GM12878 (cell line): ENCODE measurements at regions not wholly inside any gene's neighbourhood (a gene's known extent, or its start where the extent isn't known, plus 50 kb on each side); places are given as distances from the start of the nearest gene placed in this dataset.

Experiments used
- ATAC-seq: fragments of 200-7000 bp; cut with Tn5 transposase; 3 replicates; pipeline ENCODE4 v1.9.1; 2020; ENCODE audit warnings: mild to moderate bottlenecking, moderate library complexity
- BruUV-seq: library from RNA; stranded (reverse); fragments of 400-500 nt; replicated peaks from 2 replicates; lab custom pipeline; 2021; lab: Mats Ljungman, UMichigan
- CTCF ChIA-PET: fragments of 300-600 bp; sonication (Branson Sonifier 250); formaldehyde crosslinking; extraction: SDS; loops from one replicate; lab custom pipeline; 2021; ENCODE audit warnings: inconsistent platforms; lab: Yijun Ruan, JAX
- POLR2A ChIA-PET: fragments of 350-600 bp; formaldehyde crosslinking; extraction: SDS; loops from one replicate; lab custom pipeline; 2021; ENCODE audit warnings: inconsistent platforms; lab: Charles Lee
- RAD21 ChIA-PET: fragments of 300-600 bp; sonication (Branson Sonifier 250); formaldehyde crosslinking; loops from one replicate; lab custom pipeline; 2023; ENCODE audit warnings: antibody characterized with exemption; ENCODE audit not compliant: unreplicated experiment; lab: Charles Lee
- SMC1A ChIA-PET: fragments of 300-600 bp; sonication (Branson Sonifier 250); formaldehyde crosslinking; loops from one replicate; lab custom pipeline; 2023; ENCODE audit not compliant: unreplicated experiment, uncharacterized antibody; lab: Charles Lee
- DNase-seq: peaks from one replicate; pipeline ENCODE4 v3.0.0-alpha.2; 2011; ENCODE audit warnings: low read depth, low spot score
- FAIRE-seq: peaks from 3 replicates; lab custom pipeline; 2011; peaks lifted over from hg19 to GRCh38; lab: Jason Lieb, UNC
- H2AFZ ChIP-seq: 2 replicates; pipeline ENCODE4 v1.6.0; 2011; ENCODE audit warnings: low read depth, low read length, control low read depth; ENCODE audit not compliant: control insufficient read depth
- H3K27ac ChIP-seq: 2 replicates; pipeline ENCODE4 v1.5.1; 2011; ENCODE audit warnings: control low read depth; ENCODE audit not compliant: control insufficient read depth, insufficient read depth
- H3K27me3 ChIP-seq, 2 experiments: replicated peaks in 1 of 2; 2 replicates each; pipeline versions ENCODE4 v1.6.0 to v1.6.1; 2011; ENCODE audit warnings: low read length in 1 of 2; ENCODE audit not compliant: control insufficient read depth in 2 of 2, insufficient read depth in 2 of 2
- H3K36me3 ChIP-seq, 2 experiments: 2 replicates each; pipeline ENCODE4 v1.5.1; 2011; ENCODE audit warnings: low read length in 1 of 2; ENCODE audit not compliant: control insufficient read depth in 2 of 2, insufficient read depth in 2 of 2
- H3K4me1 ChIP-seq: 2 replicates; pipeline ENCODE4 v1.6.1; 2011; ENCODE audit warnings: mild to moderate bottlenecking, low read length, moderate library complexity, mixed read lengths; ENCODE audit not compliant: control insufficient read depth, insufficient read depth
- H3K4me2 ChIP-seq: 2 replicates; pipeline ENCODE4 v1.6.0; 2011; ENCODE audit warnings: control low read depth; ENCODE audit not compliant: control insufficient read depth, insufficient read depth
- H3K4me3 ChIP-seq: fragments of 200-600 bp; sonication (generic); 2 replicates; pipeline ENCODE4 v1.5.1; 2016
- H3K79me2 ChIP-seq: 2 replicates; pipeline ENCODE4 v1.6.0; 2011; ENCODE audit warnings: low read length; ENCODE audit not compliant: control insufficient read depth, insufficient read depth
- H3K9ac ChIP-seq: 2 replicates; pipeline ENCODE4 v1.8.0; 2011; ENCODE audit warnings: low read length, control low read depth, mixed read lengths; ENCODE audit not compliant: control insufficient read depth, insufficient read depth
- H3K9me3 ChIP-seq: replicated peaks from 3 replicates; pipeline ENCODE4 v1.5.1; 2011; ENCODE audit warnings: mild to moderate bottlenecking, low read length; ENCODE audit not compliant: control insufficient read depth, insufficient read depth
- H4K20me1 ChIP-seq: 2 replicates; pipeline ENCODE4 v1.6.0; 2011; ENCODE audit not compliant: control insufficient read depth, insufficient read depth
- CHD2 ChIP-seq: IDR thresholded peaks from 2 replicates; pipeline ENCODE4 v1.6.1; 2011; ENCODE audit warnings: low read depth, low read length, improper control_type of control experiment, borderline replicate concordance
- EZH2 ChIP-seq: IDR thresholded peaks from 2 replicates; pipeline ENCODE4 v1.6.1; 2012; ENCODE audit warnings: low read depth, mild to moderate bottlenecking, control low read depth, inconsistent platforms, low read length, borderline replicate concordance; ENCODE audit not compliant: control insufficient read depth
- GABPA ChIP-seq: IDR thresholded peaks from 2 replicates; pipeline ENCODE4 v1.6.1; 2014; ENCODE audit warnings: antibody characterized with exemption, low read depth, mild to moderate bottlenecking, inconsistent platforms
- KLF5 ChIP-seq: fragments of 450-650 bp; IDR thresholded peaks from 2 replicates; pipeline ENCODE4 v1.6.1; 2014; ENCODE audit warnings: mild to moderate bottlenecking; ENCODE audit not compliant: partially characterized antibody
- MXI1 ChIP-seq: fragments of 150-350 bp; IDR thresholded peaks from 2 replicates; pipeline ENCODE4 v1.6.1; 2011; ENCODE audit warnings: low read depth, mild to moderate bottlenecking, inconsistent platforms, low read length, improper control_type of control experiment
- NR2F1 ChIP-seq: fragments of 450-650 bp; conservative IDR thresholded peaks from 2 replicates; pipeline ENCODE4 v1.6.1; 2017; ENCODE audit warnings: mild to moderate bottlenecking
- POLR2AphosphoS5 ChIP-seq: IDR thresholded peaks from 2 replicates; pipeline ENCODE4 v1.6.1; 2011; ENCODE audit warnings: mild to moderate bottlenecking, low read length, inconsistent platforms
- POU2F2 ChIP-seq: IDR thresholded peaks from 3 replicates; pipeline ENCODE4 v1.6.1; 2011; ENCODE audit warnings: low read depth, mild to moderate bottlenecking, low read length, borderline replicate concordance
- RAD21 ChIP-seq: IDR thresholded peaks from 2 replicates; pipeline ENCODE4 v1.6.1; 2011; ENCODE audit warnings: mild to moderate bottlenecking, low read depth, low read length, moderate library complexity; ENCODE audit not compliant: insufficient read depth
- TCF7 ChIP-seq: IDR thresholded peaks from 2 replicates; pipeline ENCODE4 v1.6.1; 2014; ENCODE audit warnings: antibody characterized with exemption, borderline replicate concordance
- ZNF207 ChIP-seq: fragments of 450-650 bp; IDR thresholded peaks from 2 replicates; pipeline ENCODE4 v1.6.1; 2014; ENCODE audit warnings: antibody characterized with exemption, mild to moderate bottlenecking, borderline replicate concordance
- ZNF274 ChIP-seq: IDR thresholded peaks from one replicate; pipeline ENCODE4 v1.8.0; 2011; ENCODE audit not compliant: insufficient read length, insufficient read depth
- ZNF384 ChIP-seq: IDR thresholded peaks from 2 replicates; pipeline ENCODE4 v1.6.1; 2012; ENCODE audit warnings: low read depth, mild to moderate bottlenecking, low read length, improper control_type of control experiment, borderline replicate concordance
- WGBS: methylation state at CpG from one replicate; pipeline ENCODE4 v1.1.6; 2016; ENCODE audit warnings: low lambda C conversion rate; ENCODE audit not compliant: insufficient replicate concordance, insufficient coverage; ENCODE audit errors: missing lambda C conversion rate; 5-methylcytosine and 5-hydroxymethylcytosine counted together
- in situ Hi-C: fragments of 300-500 bp; cut with MboI; formaldehyde crosslinking; loops from 9 replicates; pipeline ENCODE4 v1.14.3; 2018; ENCODE audit warnings: mixed read lengths
- intact Hi-C: fragments of 100-400 bp; cut with micrococcal nuclease; formaldehyde crosslinking; loops from one replicate; pipeline ENCODE4 v1.14.2; 2022; ENCODE audit not compliant: unreplicated experiment
- TF ChIP-seq, protein P1 (sequence below), 3 experiments: IDR thresholded peaks in 2 of 3; conservative IDR thresholded peaks in 1 of 3; 2 replicates each; pipeline ENCODE4 v1.5.1; 2011; ENCODE audit warnings: low read depth in 3 of 3, low read length in 3 of 3, mild to moderate bottlenecking in 3 of 3, control low read depth in 2 of 3, moderate library complexity in 2 of 3, inconsistent platforms in 1 of 3, mixed read lengths in 1 of 3; ENCODE audit not compliant: control insufficient read depth in 2 of 3, insufficient read depth in 1 of 3; ENCODE audit errors: extremely low read depth in 1 of 3

DNA sequence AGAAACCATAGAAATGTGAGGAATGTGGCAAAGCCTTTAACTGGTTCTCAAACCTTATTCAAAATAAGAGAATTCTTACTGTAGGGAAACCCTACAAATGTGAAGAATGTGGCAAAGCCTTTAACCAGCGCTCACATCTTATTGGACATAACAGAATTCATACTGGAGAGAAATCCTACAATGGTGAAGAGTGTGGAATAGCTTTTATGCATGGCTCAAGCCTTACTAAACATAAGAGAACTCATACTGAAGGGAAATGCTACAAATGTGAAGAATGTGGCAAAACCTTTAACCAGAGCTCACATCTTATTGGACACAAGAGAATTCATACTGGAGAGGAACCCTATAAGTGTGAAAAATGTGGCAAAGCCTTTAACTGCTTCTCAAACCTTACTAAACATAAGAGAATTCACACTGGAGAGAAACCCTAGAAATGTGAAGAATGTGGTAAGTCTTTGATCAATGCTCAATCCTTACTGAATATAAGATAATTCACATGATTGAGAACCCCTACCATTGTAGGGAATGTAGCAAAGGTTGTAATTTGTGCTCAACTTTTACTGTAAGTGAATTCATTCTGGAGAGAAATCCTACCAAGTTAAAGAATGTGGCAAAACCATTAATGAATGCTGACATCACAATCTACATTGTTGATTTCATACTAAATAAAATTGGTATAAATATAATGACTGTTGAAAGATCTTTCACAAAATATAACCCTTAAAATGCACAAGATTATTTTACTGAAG, 142.5 kb upstream of the ZNF479 start:
- DNase-seq (no peak), FAIRE-seq (no peak), ATAC-seq (no peak)
- BruUV-seq = no TSS peak
- Histone ChIP-seq H3K9me3 (no peaks in the 10 kb centered on the region; the same call in 2 of the 3 replicates), H3K4me2 (no peak overlapping the region), H4K20me1 (no peaks in the 10 kb centered on the region), H2AFZ (no peak overlapping the region), H3K27me3 (no peaks in the 10 kb centered on the region), H3K27ac (no peak overlapping the region), H3K36me3 (no peaks in the 10 kb centered on the region), H3K79me2 (no peaks in the 10 kb centered on the region), H3K9ac (no peak overlapping the region), H3K4me3 (no peak overlapping the region), H3K4me1 (no peaks in the 10 kb centered on the region)
- CTCF ChIA-PET = no interaction called here
- RAD21 ChIA-PET = no interaction called here
- TF ChIP-seq ZNF384 = no peak
- TF ChIP-seq ZNF274 = peak; percentile 81
- TF ChIP-seq ZNF207 = no peak
- TF ChIP-seq KLF5 = no peak
- TF ChIP-seq TCF7 = no peak
- in situ Hi-C loops (no loop called here), intact Hi-C loops (no loop called here)
- 38% methylated on average over 1 of the region's 1 CpG for WGBS
- SMC1A ChIA-PET = no interaction called here
- POLR2A ChIA-PET = no interaction called here

DNA sequence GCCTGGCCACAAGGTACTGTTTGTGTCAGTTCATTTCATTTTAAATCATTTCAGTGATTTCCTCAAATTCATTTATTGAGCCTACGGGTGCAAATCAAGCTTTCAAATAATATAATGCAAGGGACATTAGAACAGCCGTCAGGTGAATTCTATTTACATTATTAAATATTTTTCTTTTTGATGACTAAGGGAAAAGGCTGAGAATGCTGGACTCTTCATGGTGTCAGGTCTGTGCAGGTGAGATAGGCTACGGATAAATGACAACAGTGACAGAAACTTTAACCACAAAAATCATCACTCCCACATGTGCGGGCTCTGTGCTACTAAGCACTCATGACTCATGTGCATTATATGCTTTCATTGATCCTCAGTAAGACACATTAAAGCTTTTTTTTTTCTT, 149.2 kb upstream of the ZNF716 start:
- intact Hi-C loops (no loop called here), in situ Hi-C loops (no loop called here)
- no peak overlapping the region for H3K9ac ChIP-seq
- H3K9me3 ChIP-seq = no peaks in the 10 kb centered on the region; the same call in 2 of the 3 replicates
- TF ChIP-seq POLR2AphosphoS5 (no peak), NR2F1 (no peak), POU2F2 (no peak), MXI1 (no peak), RAD21 (no peak), CHD2 (no peak), ZNF207 (no peak), EZH2 (no peak), GABPA (no peak)
- TF ChIP-seq, protein P1, sequence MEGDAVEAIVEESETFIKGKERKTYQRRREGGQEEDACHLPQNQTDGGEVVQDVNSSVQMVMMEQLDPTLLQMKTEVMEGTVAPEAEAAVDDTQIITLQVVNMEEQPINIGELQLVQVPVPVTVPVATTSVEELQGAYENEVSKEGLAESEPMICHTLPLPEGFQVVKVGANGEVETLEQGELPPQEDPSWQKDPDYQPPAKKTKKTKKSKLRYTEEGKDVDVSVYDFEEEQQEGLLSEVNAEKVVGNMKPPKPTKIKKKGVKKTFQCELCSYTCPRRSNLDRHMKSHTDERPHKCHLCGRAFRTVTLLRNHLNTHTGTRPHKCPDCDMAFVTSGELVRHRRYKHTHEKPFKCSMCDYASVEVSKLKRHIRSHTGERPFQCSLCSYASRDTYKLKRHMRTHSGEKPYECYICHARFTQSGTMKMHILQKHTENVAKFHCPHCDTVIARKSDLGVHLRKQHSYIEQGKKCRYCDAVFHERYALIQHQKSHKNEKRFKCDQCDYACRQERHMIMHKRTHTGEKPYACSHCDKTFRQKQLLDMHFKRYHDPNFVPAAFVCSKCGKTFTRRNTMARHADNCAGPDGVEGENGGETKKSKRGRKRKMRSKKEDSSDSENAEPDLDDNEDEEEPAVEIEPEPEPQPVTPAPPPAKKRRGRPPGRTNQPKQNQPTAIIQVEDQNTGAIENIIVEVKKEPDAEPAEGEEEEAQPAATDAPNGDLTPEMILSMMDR (IDR thresholded peaks at IDR 0.05 in 2 of 3, conservative IDR thresholded peaks at IDR 0.05 in 1 of 3; ENCODE audit: control insufficient read depth in 2 of 3, extremely low read depth in 1 of 3, insufficient read depth in 1 of 3, low read depth in 3 of 3, low read length in 3 of 3) = no peak
- H3K27me3 ChIP-seq = no peaks in the 10 kb centered on the region
- FAIRE-seq = no peak
- CTCF ChIA-PET = no interaction called here
- 12% methylated on average over 3 of the region's 4 CpGs for WGBS
- RAD21 ChIA-PET = no interaction called here
- DNase-seq = no peak
- SMC1A ChIA-PET = no interaction called here
- POLR2A ChIA-PET = no interaction called here
- no peaks in the 10 kb centered on the region for H4K20me1 ChIP-seq
- no peaks in the 10 kb centered on the region for H3K79me2 ChIP-seq
- H3K4me3 ChIP-seq = no peak overlapping the region
- no peak overlapping the region for H3K27ac ChIP-seq
- no peaks in the 10 kb centered on the region for H3K4me1 ChIP-seq
- ATAC-seq = no peak
- H3K36me3 ChIP-seq = no peaks in the 10 kb centered on the region
- H2AFZ ChIP-seq = no peak overlapping the region
- no peak overlapping the region for H3K4me2 ChIP-seq
- no TSS peak for BruUV-seq
